Medulla oblongata (tissue), 1 donor: ENCODE measurements at regions not wholly inside any gene's neighbourhood (a gene's known extent, or its start where the extent isn't known, plus 50 kb on each side); places are given as distances from the start of the nearest gene placed in this dataset.
A peak's percentile ranks its signal among the peaks of the same experiment; 100 is the strongest.

Experiments
- DNase-seq: peaks from one replicate; pipeline ENCODE4 v3.0.0-alpha.2; 2015; ENCODE audit errors: extremely low spot score

GRCh38 chr16:63372815-63373214, 1336.6 kb upstream of the CDH8 start:
- DNase-seq = no peak

- no peak for DNase-seq
Observed at GRCh38 chr16:63372283-63372682, 1336.0 kb upstream of the CDH8 start.

DNA sequence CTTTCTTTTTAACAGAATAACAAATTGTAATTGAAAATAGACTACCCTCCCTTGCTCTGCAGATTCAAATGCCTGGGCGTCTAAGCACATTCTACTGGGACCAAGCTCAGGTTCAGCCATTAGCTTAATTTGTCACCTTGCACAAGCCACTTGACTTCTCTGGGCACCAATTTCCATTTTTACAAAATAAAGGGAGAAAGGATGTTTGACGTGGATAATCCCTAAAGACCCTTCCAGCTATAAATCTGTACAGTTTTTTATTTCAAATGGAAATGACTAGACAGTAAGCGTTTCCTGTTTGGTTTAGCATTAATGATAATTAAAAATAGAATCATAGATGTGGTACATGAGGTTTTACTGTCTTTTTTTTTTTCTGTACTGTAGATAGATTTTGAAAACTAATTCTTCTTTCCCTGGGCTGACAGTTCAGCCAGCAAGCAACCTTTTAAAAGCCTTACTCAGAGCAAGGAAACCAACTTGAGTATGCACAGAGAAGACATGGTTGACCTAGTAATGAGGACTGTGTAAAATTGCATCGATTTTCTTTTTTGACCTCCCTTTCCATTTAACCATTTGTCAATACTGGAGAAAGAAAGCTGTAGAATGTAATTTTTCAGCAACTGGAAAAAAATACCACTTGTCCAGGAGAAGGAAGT, 1329.5 kb upstream of the CDH8 start:
- no peak for DNase-seq

- DNase-seq = no peak
Observed at GRCh38 chr16:63363738-63364137, 1327.5 kb upstream of the CDH8 start.

DNA sequence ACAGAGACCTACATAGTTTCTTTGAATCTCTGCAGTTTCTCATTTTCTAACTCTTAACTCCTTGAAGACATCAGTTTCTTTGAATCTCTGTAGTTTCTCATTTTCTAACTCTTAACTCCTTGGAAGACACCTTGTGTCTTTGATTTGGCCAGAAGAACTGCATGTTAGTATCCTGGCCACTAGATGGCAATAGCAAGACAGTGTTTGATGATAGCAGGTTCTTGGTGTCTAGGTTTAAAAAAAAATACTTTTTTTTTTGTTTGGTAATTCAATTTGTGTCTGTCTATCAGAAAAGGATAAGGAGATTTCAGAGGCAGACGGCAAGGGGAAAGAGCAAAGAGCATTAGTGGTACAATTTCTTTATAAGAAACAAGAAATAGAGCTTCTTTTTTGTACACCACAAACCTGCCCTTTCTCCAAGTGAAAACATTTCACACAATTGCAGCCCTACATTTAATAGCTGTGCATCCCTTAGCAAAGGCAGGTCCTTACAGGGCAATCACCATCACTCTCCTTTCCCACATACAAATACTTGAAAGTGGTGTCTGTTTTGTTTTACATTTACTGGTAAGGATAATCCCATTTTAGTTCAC, 1324.9 kb upstream of the CDH8 start:
- DNase-seq = peak; percentile 52

GRCh38 chr16:63349961-63350360, 1313.7 kb upstream of the CDH8 start:
- no peak for DNase-seq

DNA sequence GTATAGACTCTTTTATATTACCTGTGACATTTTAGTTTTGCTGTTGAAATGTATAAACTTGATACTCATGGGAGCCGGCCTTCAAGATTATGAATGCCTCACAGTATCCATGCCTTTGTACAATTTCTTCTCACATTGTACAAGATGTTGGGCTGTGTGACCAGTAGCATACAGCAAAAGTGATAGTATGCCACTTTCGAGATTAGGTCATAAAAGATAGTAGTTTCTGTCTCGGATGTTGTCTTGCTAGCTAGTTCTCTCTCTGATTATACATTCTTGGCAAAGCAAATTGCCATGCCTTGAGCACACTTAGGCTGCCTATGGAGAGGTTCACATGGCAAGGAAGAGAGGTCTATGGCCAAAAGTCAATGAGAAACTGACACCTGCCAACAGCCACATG, 1309.8 kb upstream of the CDH8 start:
- DNase-seq = no peak

DNA sequence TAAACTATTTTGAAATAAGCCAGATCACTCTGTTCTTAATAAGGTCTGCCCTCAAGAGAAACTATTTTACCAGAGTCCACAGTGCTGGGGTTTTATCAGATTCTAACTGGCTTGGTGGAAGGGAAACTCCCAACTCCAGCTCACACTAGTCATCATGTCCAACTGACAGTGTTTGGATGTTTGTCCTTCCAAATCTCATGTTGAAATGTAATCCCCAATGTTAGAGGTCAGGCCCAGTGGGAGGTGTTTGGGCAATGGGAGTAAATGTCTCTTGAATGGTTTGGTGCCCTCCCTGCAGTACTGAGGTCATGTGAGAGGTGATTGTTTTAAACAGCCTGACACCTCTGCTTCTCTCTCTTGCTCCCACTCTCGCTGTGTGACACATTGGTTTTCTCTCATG, 1301.0 kb upstream of the CDH8 start:
- no peak for DNase-seq

- no peak for DNase-seq
Observed at GRCh38 chr16:63331111-63331510, 1294.9 kb upstream of the CDH8 start.

DNA sequence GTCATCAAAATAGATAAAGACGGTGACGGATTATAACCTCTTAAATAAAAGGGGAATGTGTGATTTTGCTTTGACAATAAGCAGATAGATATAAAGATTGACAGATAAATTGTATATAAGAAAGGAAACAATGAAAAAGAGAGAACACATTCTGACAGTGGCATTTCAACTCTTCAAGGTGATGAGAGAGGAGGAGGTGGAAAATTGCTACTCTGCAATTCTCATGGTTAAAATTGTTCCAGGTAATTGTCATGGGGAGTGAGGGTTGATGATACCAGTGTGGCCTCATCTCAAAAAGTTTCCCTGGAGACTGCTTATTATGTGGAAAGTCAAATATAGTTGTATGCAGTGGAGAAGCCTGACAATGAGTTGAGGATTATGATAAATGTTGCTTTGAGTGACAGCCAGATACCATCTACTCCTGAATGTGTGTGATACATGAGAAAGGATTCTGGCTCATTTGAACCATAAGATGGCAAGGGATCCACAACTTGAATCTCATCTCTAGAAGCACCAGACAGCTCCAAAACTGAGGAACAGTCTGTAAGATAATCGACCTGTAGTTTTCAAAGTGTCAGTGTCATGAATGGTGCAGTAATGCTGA, 1290.6 kb upstream of the CDH8 start:
- no peak for DNase-seq

- no peak for DNase-seq
Observed at GRCh38 chr16:63323722-63324705, 1287.8 kb upstream of the CDH8 start.

DNA sequence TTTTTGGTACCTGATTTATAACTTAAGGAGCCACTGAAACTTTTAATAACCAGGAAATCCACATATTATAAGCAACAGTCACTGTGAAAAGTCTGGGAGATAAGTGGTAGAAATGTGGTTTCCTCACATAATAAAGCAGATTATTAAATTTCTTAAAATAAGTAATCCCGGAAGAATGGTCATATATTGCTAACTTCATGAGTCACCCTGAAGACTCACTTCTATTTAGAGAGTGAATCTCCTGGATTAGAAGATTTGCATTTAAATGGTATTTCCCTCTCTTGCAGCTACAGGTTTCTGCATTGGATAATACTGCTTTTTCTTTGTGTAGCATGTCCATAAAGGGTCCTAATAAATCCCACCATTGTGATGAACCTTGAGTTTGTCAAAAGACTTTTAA, 1286.8 kb upstream of the CDH8 start:
- no peak for DNase-seq

- DNase-seq = no peak
Observed at GRCh38 chr16:63315229-63315628, 1279.0 kb upstream of the CDH8 start.

DNA sequence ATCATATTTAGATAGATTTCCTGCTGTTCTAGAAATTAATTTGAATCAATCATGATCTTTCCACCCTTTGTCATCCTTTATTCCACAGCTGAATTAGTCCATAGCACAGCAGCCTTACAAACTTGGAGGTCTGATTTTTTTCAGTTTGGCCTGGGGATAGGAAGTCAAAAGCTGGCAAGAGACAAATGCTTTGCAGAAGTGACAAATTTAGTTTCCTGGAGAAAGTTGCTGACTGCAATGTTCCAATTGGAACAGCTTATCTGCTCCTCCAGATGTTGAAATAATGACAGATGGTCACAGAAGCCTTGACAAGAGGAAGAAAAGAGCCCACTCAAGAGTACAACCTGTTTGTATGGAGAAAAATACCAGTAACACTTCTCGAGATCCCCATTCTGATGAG, 1276.1 kb upstream of the CDH8 start:
- no peak for DNase-seq

DNA sequence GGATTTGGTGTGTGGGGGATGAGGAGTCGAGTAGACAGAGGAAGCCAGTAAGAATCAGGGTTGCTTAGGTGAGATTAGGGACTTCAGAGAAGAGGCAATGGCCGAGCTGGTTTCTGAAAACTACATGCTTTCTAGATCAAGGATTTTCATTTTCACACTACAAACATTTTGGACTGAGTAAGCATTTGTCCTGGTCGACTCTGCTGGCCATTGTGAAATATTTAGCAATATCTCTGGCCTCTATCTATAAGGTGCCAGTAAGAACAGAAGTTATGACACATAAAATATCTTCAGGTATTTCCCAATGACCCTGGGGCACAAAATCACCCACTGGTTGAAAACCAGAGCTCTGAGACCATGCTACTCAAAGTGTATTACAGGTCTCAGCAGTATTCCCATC, 1275.1 kb upstream of the CDH8 start:
- no peak for DNase-seq

GRCh38 chr16:63302811-63303210, 1266.6 kb upstream of the CDH8 start:
- DNase-seq = no peak

DNA sequence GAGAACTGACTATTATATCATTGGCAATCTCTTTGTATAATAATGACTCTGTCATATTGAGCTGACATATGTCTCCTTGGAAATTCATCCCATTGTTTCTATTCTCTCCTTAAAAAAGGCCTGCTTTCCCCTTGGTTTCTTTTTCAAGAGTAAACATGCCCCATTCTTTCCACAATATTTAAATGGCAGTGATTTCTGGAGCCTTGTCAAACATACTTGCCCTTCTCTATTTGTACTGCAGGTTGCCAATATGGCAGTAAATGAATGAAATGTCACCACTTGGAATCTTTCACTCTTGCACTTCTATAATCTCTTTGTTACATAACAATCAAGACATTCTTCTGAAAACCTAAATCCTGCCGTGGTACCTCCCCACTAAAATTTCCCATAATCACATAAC, 1265.1 kb upstream of the CDH8 start:
- DNase-seq = no peak

- no peak for DNase-seq
Observed at GRCh38 chr16:63298993-63299392, 1262.8 kb upstream of the CDH8 start.

GRCh38 chr16:63292036-63292435, 1255.8 kb upstream of the CDH8 start:
- no peak for DNase-seq

- DNase-seq = peak; percentile 70
Observed at GRCh38 chr16:63289834-63290460, 1253.7 kb upstream of the CDH8 start.

- peak; percentile 71 for DNase-seq
Observed at GRCh38 chr16:63287401-63287800, 1251.2 kb upstream of the CDH8 start.

DNA sequence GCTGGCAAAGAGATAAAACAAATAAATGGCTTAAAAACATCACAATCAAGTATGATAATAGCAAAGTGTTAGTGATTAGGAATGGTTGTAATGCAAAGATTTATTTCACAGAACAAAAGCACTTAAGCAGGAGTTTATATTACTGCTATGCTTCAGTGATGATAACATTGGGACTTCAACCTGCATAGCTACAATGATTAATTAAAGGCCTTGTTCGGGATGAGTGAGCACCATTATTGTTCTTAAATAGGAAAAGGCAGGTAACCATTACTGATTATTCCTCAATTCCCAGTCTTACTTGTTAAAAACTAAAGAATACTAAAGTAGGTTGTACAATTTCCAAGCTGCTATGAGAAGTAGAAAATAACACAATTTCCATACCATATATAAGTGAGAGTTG, 1247.5 kb upstream of the CDH8 start:
- DNase-seq = no peak
